Adrenal gland (tissue), 9 donors: ENCODE measurements at regions not wholly inside any gene's neighbourhood (a gene's known extent, or its start where the extent isn't known, plus 50 kb on each side); places are given as distances from the start of the nearest gene placed in this dataset.

Experiments used
- DNase-seq, 7 donors: peaks; one replicate each; pipeline ENCODE4 v3.0.0-alpha.2; 2019 to 2020
- H3K27ac ChIP-seq, 5 donors: fragments of 200-600 bp; sonication (generic) in 4 of 5; 1 replicate in 3 of 5; 2 replicates in 2 of 5; pipeline versions ENCODE4 v1.5.1 to v1.8.0; 2016 to 2020; ENCODE audit warnings: mild to moderate bottlenecking in 1 of 5
- H3K27me3 ChIP-seq: fragments of 200-600 bp; 2 replicates; pipeline ENCODE4 v1.8.0; 2021
- H3K36me3 ChIP-seq, 2 donors: fragments of 200-600 bp; replicated peaks in 1 of 2; 1 replicate in 1 of 2; 2 replicates in 1 of 2; pipeline versions ENCODE4 v1.5.1 to v1.8.0; 2018 to 2022
- H3K4me1 ChIP-seq, 2 donors: fragments of 200-600 bp; replicated peaks in 1 of 2; 1 replicate in 1 of 2; 2 replicates in 1 of 2; pipeline versions ENCODE4 v1.5.1 to v1.8.0; 2018 to 2021
- H3K4me3 ChIP-seq, 4 donors: fragments of 200-600 bp; sonication (generic) in 3 of 4; one replicate each; pipeline ENCODE4 v1.5.1; 2016 to 2018
- H3K9me3 ChIP-seq, 3 donors: fragments of 200-600 bp; sonication (generic) in 1 of 3; replicated peaks in 1 of 3; 1 replicate in 2 of 3; 2 replicates in 1 of 3; pipeline versions ENCODE4 v1.5.1 to v1.8.0; 2016 to 2021
- CTCF ChIP-seq, 6 experiments: fragments of 450-650 bp in 4 of 6; fragments of 200-600 bp in 2 of 6; sonication (generic) in 1 of 6; IDR thresholded peaks; 1 replicate in 5 of 6; 2 replicates in 1 of 6; pipeline versions ENCODE4 v1.5.1 to v1.8.0; 2016 to 2021; ENCODE audit warnings: antibody characterized with exemption in 6 of 6, mild to moderate bottlenecking in 2 of 6, moderate library complexity in 1 of 6
- POLR2A ChIP-seq, 2 donors: fragments of 450-650 bp; IDR thresholded peaks; one replicate each; pipeline ENCODE4 v1.6.1; 2017; ENCODE audit warnings: antibody characterized with exemption in 2 of 2, mild to moderate bottlenecking in 2 of 2, moderate library complexity in 1 of 2
- WGBS, 4 donors: extraction: QIAGEN DNeasy Blood & Tissue Kit in 2 of 4; methylation state at CpG; one replicate each; pipeline versions ENCODE4 v1.1.5 to v1.1.7; 2013 to 2017; 5-methylcytosine and 5-hydroxymethylcytosine counted together
- intact Hi-C, 2 donors: fragments of 100-400 bp; cut with DNase I; formaldehyde crosslinking; loops; one replicate each; pipeline versions ENCODE4 v1.14.1 to v1.15.0; 2022 to 2023
- donor health status: healthy with polysubstance abuse.
- donor health status: Bipolar disorder and iron deficiency.
- donor health status: DM: yes; HTN: yes; CAD: no.
- donor health status: DM: no; HTN: no; CAD: no.
- donor health status: DM: no; HTN: no; CAD: no.

- Histone ChIP-seq H3K36me3 (no peaks in the 10 kb centered on the region), H3K4me1 (no peaks in the 10 kb centered on the region), H3K27me3 (no peaks in the 10 kb centered on the region), H3K9me3 (no peaks in the 10 kb centered on the region), H3K27ac (no peak overlapping the region), H3K4me3 (no peak overlapping the region)
- TF ChIP-seq CTCF (IDR thresholded peaks at IDR 0.05) (no peak), POLR2A (IDR thresholded peaks at IDR 0.05) (no peak)
- intact Hi-C loops: no loop called here
- DNase-seq: no peak
- 60 to 62% (median 62%) methylated on average over 4 of the region's 4 CpGs for WGBS, 4 donors
Observed at GRCh38 chr4:182085051-182085480, 158.1 kb upstream of the TENM3 start.

- WGBS, 4 donors: 88 to 96% (median 92%) methylated on average over 2 of the region's 2 CpGs
- TF ChIP-seq CTCF (IDR thresholded peaks at IDR 0.05) (no peak), POLR2A (IDR thresholded peaks at IDR 0.05) (no peak)
- H3K27ac ChIP-seq: no peak overlapping the region
- intact Hi-C loops: no loop called here
- H3K36me3 ChIP-seq: no peaks in the 10 kb centered on the region
- H3K27me3 ChIP-seq: no peaks in the 10 kb centered on the region
- no peak for DNase-seq
- H3K4me1 ChIP-seq: no peaks in the 10 kb centered on the region
- no peak overlapping the region for H3K4me3 ChIP-seq
- H3K9me3 ChIP-seq: no peaks in the 10 kb centered on the region
Observed at GRCh38 chr4:182089326-182089725, 153.9 kb upstream of the TENM3 start.

GRCh38 chr4:182090186-182090585 lies 153.0 kb upstream of the TENM3 start:
- Histone ChIP-seq H3K9me3 (no peaks in the 10 kb centered on the region), H3K27ac (no peak overlapping the region), H3K4me1 (no peaks in the 10 kb centered on the region), H3K36me3 (no peaks in the 10 kb centered on the region), H3K4me3 (no peak overlapping the region), H3K27me3 (no peaks in the 10 kb centered on the region)
- DNase-seq: no peak
- TF ChIP-seq POLR2A (IDR thresholded peaks at IDR 0.05): no peak
- no peak for TF ChIP-seq CTCF (IDR thresholded peaks at IDR 0.05)
- intact Hi-C loops: no loop called here
- WGBS, 4 donors: 80 to 93% (median 86%) methylated on average over 5 of the region's 5 CpGs

- Histone ChIP-seq H3K27me3 (no peaks in the 10 kb centered on the region), H3K9me3 (no peaks in the 10 kb centered on the region), H3K4me3 (no peak overlapping the region), H3K27ac (no peak overlapping the region), H3K36me3 (no peaks in the 10 kb centered on the region), H3K4me1 (no peaks in the 10 kb centered on the region)
- 82 to 88% (median 83%) methylated on average over 5 of the region's 5 CpGs for WGBS, 4 donors
- no peak for TF ChIP-seq POLR2A (IDR thresholded peaks at IDR 0.05)
- no peak for TF ChIP-seq CTCF (IDR thresholded peaks at IDR 0.05)
- intact Hi-C loops: no loop called here
- DNase-seq: no peak
Observed at GRCh38 chr4:182091128-182091527, 152.1 kb upstream of the TENM3 start.
